H1 (cell line): ENCODE measurements at regions not wholly inside any gene's neighbourhood (a gene's known extent, or its start where the extent isn't known, plus 50 kb on each side); places are given as distances from the start of the nearest gene placed in this dataset.

Experiments used
- CTCF ChIA-PET: fragments of 300-600 bp; sonication (Branson Sonifier 250); formaldehyde crosslinking; loops from one replicate; lab custom pipeline; 2021; ENCODE audit not compliant: partially characterized antibody; lab: Charles Lee
- POLR2A ChIA-PET: fragments of 300-600 bp; sonication (Branson Sonifier 250); formaldehyde crosslinking; loops from one replicate; lab custom pipeline; 2021; ENCODE audit warnings: inconsistent platforms; ENCODE audit not compliant: partially characterized antibody; lab: Charles Lee
- DNase-seq, 2 experiments: peaks; one replicate each; pipeline versions ENCODE4 v3.0.0 to v3.0.0-alpha.2; 2010 to 2022; ENCODE audit warnings: low spot score in 2 of 2, low read depth in 1 of 2, mixed read lengths in 1 of 2
- FAIRE-seq: peaks from 2 replicates; lab custom pipeline; 2011; peaks lifted over from hg19 to GRCh38; lab: Jason Lieb, UNC
- H2AFZ ChIP-seq: 2 replicates; pipeline ENCODE4 v1.8.1; 2012; ENCODE audit warnings: low read length, inconsistent platforms
- H2AK5ac ChIP-seq: 2 replicates; pipeline ENCODE4 v1.6.1; 2013; ENCODE audit warnings: low read depth, low read length
- H2BK120ac ChIP-seq: replicated peaks from 2 replicates; pipeline ENCODE3; 2013; ENCODE audit warnings: low read depth, low read length, inconsistent platforms
- H2BK12ac ChIP-seq: 2 replicates; pipeline ENCODE4 v1.6.1; 2013; ENCODE audit warnings: low read depth, low read length
- H2BK15ac ChIP-seq: 2 replicates; pipeline ENCODE4 v1.6.1; 2013; ENCODE audit warnings: low read length
- H2BK20ac ChIP-seq: 2 replicates; pipeline ENCODE4 v1.6.1; 2013; ENCODE audit warnings: low read length
- H2BK5ac ChIP-seq: 2 replicates; pipeline ENCODE4 v1.6.1; 2013; ENCODE audit warnings: low read depth, low read length
- H3K14ac ChIP-seq: 2 replicates; pipeline ENCODE4 v1.6.1; 2013; ENCODE audit warnings: inconsistent platforms; ENCODE audit not compliant: insufficient read length
- H3K18ac ChIP-seq: 2 replicates; pipeline ENCODE4 v1.6.1; 2013; ENCODE audit warnings: low read length; ENCODE audit errors: extremely low read depth
- H3K23ac ChIP-seq: 2 replicates; pipeline ENCODE4 v1.6.1; 2013; ENCODE audit warnings: inconsistent platforms; ENCODE audit not compliant: insufficient read length
- H3K23me2 ChIP-seq: 2 replicates; pipeline ENCODE4 v1.6.1; 2013; ENCODE audit warnings: low read depth, low read length
- H3K27ac ChIP-seq: 2 replicates; pipeline ENCODE4 v1.6.1; 2011; ENCODE audit warnings: low read depth, low read length, inconsistent platforms
- H3K27me3 ChIP-seq, 4 experiments: replicated peaks in 1 of 4; 1 replicate in 1 of 4; 2 replicates in 3 of 4; pipeline versions ENCODE4 v1.6.1 to v1.8.1; 2011 to 2013; ENCODE audit warnings: low read length in 3 of 4, mild to moderate bottlenecking in 3 of 4, inconsistent platforms in 2 of 4, mixed read lengths in 2 of 4, moderate library complexity in 1 of 4; ENCODE audit not compliant: control insufficient read depth in 3 of 4, insufficient read depth in 3 of 4; ENCODE audit errors: extremely low read depth in 1 of 4
- H3K36me3 ChIP-seq, 4 experiments: 2 replicates each; pipeline versions ENCODE4 v1.6.1 to v1.8.1; 2011 to 2013; ENCODE audit warnings: mild to moderate bottlenecking in 4 of 4, low read length in 3 of 4, moderate library complexity in 2 of 4, control low read depth in 1 of 4, inconsistent platforms in 1 of 4; ENCODE audit not compliant: insufficient read depth in 4 of 4, control insufficient read depth in 2 of 4
- H3K4ac ChIP-seq: replicated peaks from 2 replicates; pipeline ENCODE3; 2013; ENCODE audit warnings: low read length, low read depth, mixed read lengths, inconsistent platforms; ENCODE audit not compliant: insufficient read length
- H3K4me1 ChIP-seq, 4 experiments: replicated peaks in 1 of 4; 1 replicate in 1 of 4; 2 replicates in 3 of 4; pipeline versions ENCODE4 v1.6.1 to v1.8.1; 2011 to 2013; ENCODE audit warnings: low read length in 3 of 4, inconsistent platforms in 2 of 4, mixed read lengths in 1 of 4; ENCODE audit not compliant: insufficient read depth in 4 of 4, control insufficient read depth in 3 of 4
- H3K4me2 ChIP-seq, 2 experiments: 2 replicates each; pipeline versions ENCODE4 v1.6.1 to v1.8.1; 2011 to 2013; ENCODE audit warnings: low read depth in 2 of 2, low read length in 2 of 2, control low read depth in 1 of 2, inconsistent platforms in 1 of 2, mild to moderate bottlenecking in 1 of 2; ENCODE audit not compliant: insufficient read depth in 1 of 2
- H3K4me3 ChIP-seq, 4 experiments: fragments of 200-600, 300-600 bp in 1 of 4; sonication (generic), shearing (Covaris generic), sonication (Bioruptor Twin) in 1 of 4; 2 replicates each; pipeline versions ENCODE4 v1.5.1 to v1.8.1; 2011 to 2016; ENCODE audit warnings: low read length in 4 of 4, low read depth in 3 of 4, control low read depth in 2 of 4, inconsistent platforms in 2 of 4, mild to moderate bottlenecking in 2 of 4, mixed read lengths in 1 of 4, moderate library complexity in 1 of 4; ENCODE audit not compliant: insufficient read depth in 2 of 4; ENCODE audit errors: extremely low read depth in 1 of 4
- H3K56ac ChIP-seq: replicated peaks from 2 replicates; pipeline ENCODE3; 2013; ENCODE audit warnings: low read depth, mild to moderate bottlenecking, mixed read lengths, low read length, inconsistent platforms; ENCODE audit not compliant: insufficient read length
- H3K79me1 ChIP-seq: 2 replicates; pipeline ENCODE4 v1.6.1; 2013; ENCODE audit warnings: low read depth, low read length, control low read depth
- H3K79me2 ChIP-seq, 2 experiments: 2 replicates each; pipeline versions ENCODE4 v1.6.1 to v1.8.1; 2012 to 2013; ENCODE audit warnings: low read length in 2 of 2, mild to moderate bottlenecking in 2 of 2, inconsistent platforms in 1 of 2; ENCODE audit not compliant: insufficient read depth in 2 of 2, control insufficient read depth in 1 of 2
- H3K9ac ChIP-seq, 4 experiments: replicated peaks in 1 of 4; 1 replicate in 1 of 4; 2 replicates in 3 of 4; pipeline versions ENCODE4 v1.6.1 to v1.8.1; 2011 to 2013; ENCODE audit warnings: low read depth in 3 of 4, low read length in 3 of 4, control low read depth in 2 of 4, mild to moderate bottlenecking in 2 of 4, moderate library complexity in 2 of 4, inconsistent platforms in 1 of 4; ENCODE audit errors: extremely low read depth in 1 of 4
- H3K9me3 ChIP-seq, 2 experiments: 2 replicates each; pipeline versions ENCODE4 v1.6.1 to v1.8.1; 2012 to 2013; ENCODE audit warnings: mild to moderate bottlenecking in 2 of 2, moderate library complexity in 2 of 2, control low read depth in 1 of 2, inconsistent platforms in 1 of 2, low read depth in 1 of 2, low read length in 1 of 2, mixed read lengths in 1 of 2; ENCODE audit not compliant: insufficient read depth in 2 of 2
- H4K20me1 ChIP-seq, 2 experiments: replicated peaks in 1 of 2; 2 replicates each; pipeline versions ENCODE3 to v1.8.1; 2011 to 2013; ENCODE audit warnings: inconsistent platforms in 2 of 2, low read length in 2 of 2, mild to moderate bottlenecking in 1 of 2; ENCODE audit not compliant: insufficient read depth in 2 of 2, control insufficient read depth in 1 of 2
- H4K5ac ChIP-seq: 2 replicates; pipeline ENCODE4 v1.6.1; 2013; ENCODE audit warnings: low read length, low read depth, mixed read lengths, inconsistent platforms; ENCODE audit not compliant: insufficient read length
- H4K8ac ChIP-seq: 2 replicates; pipeline ENCODE4 v1.8.0; 2013; ENCODE audit warnings: mild to moderate bottlenecking, moderate library complexity, low read length, inconsistent platforms; ENCODE audit not compliant: insufficient read depth; ENCODE audit errors: extremely low read depth
- H4K91ac ChIP-seq: replicated peaks from 2 replicates; pipeline ENCODE3; 2013; ENCODE audit warnings: low read length, mixed read lengths, inconsistent platforms; ENCODE audit not compliant: insufficient read length
- ASH2L ChIP-seq: fragments of 200-600, 300-600 bp; sonication (generic); IDR thresholded peaks from one replicate; pipeline ENCODE4 v1.7.1; 2017; ENCODE audit warnings: low read length
- E2F6 ChIP-seq: IDR thresholded peaks from 2 replicates; pipeline ENCODE4 v1.6.1; 2012; ENCODE audit warnings: inconsistent platforms
- EGR1 ChIP-seq: IDR thresholded peaks from 2 replicates; pipeline ENCODE4 v1.6.1; 2011; ENCODE audit warnings: low read depth, low read length, borderline replicate concordance
- EP300 ChIP-seq, 2 experiments: IDR thresholded peaks; 1 replicate in 1 of 2; 2 replicates in 1 of 2; pipeline ENCODE4 v1.6.1; 2011 to 2012; ENCODE audit warnings: low read depth in 2 of 2, low read length in 2 of 2, mild to moderate bottlenecking in 2 of 2, borderline replicate concordance in 1 of 2, inconsistent platforms in 1 of 2, moderate library complexity in 1 of 2
- EZH2 ChIP-seq: fragments of 200-600 bp; sonication (generic); IDR thresholded peaks from 2 replicates; pipeline ENCODE4 v1.7.1; 2012; ENCODE audit warnings: low read depth, mild to moderate bottlenecking, moderate library complexity, low read length, inconsistent platforms; ENCODE audit not compliant: severe bottlenecking
- FOSL1 ChIP-seq: IDR thresholded peaks from 2 replicates; pipeline ENCODE4 v1.6.1; 2011; ENCODE audit warnings: mild to moderate bottlenecking, low read depth, low read length, moderate library complexity; ENCODE audit not compliant: insufficient read depth
- POLR2AphosphoS5 ChIP-seq: IDR thresholded peaks from 2 replicates; pipeline ENCODE4 v1.6.1; 2011; ENCODE audit warnings: low read depth, low read length
- RBBP5 ChIP-seq: IDR thresholded peaks from 2 replicates; pipeline ENCODE4 v1.7.1; 2012; ENCODE audit warnings: low read depth, mild to moderate bottlenecking, inconsistent platforms, low read length, moderate library complexity, borderline replicate concordance
- RXRA ChIP-seq: IDR thresholded peaks from 2 replicates; pipeline ENCODE4 v1.6.1; 2011; ENCODE audit warnings: low read depth, mild to moderate bottlenecking, low read length, moderate library complexity; ENCODE audit not compliant: insufficient read depth
- SIN3A ChIP-seq, 2 experiments: IDR thresholded peaks in 1 of 2; conservative IDR thresholded peaks in 1 of 2; 2 replicates each; pipeline ENCODE4 v1.6.1; 2011 to 2012; ENCODE audit warnings: low read length in 2 of 2, improper control_type of control experiment in 1 of 2, low read depth in 1 of 2, mild to moderate bottlenecking in 1 of 2
- TF ChIP-seq, protein P1 (sequence below): IDR thresholded peaks from 2 replicates; pipeline ENCODE4 v1.6.1; 2011; ENCODE audit warnings: low read length, improper control_type of control experiment

DNA sequence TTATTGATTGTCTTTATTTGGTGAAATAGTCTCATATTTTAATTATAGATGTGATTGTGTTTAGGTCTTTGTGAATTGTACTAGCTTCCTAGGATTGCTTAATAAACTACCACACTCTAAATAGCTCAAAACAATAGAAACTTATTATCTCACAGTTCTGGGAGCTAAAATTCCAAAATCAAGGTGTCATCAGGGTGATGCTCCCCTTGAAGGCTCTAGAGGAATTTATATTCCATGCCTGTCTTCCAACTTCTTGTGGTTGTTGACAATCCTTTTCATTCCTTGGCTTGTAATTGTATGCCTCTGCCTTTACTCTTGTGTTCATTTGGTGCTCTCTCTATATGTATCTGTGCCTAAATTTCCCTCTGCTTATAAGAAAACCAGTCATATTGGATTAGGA, 155.3 kb upstream of the AKR1E2 start:
- Histone ChIP-seq H2AFZ (no peak overlapping the region), H3K23ac (no peak overlapping the region), H3K36me3 (no peaks in the 10 kb centered on the region; a peak in 1 of 8 replicates), H3K79me1 (no peaks in the 10 kb centered on the region), H2BK12ac (no peak overlapping the region), H3K9me3 (no peaks in the 10 kb centered on the region), H3K79me2 (no peaks in the 10 kb centered on the region), H3K4me1 (no peaks in the 10 kb centered on the region), H2BK20ac (no peak overlapping the region), H4K91ac (no peak overlapping the region), H3K23me2 (no peaks in the 10 kb centered on the region), H4K5ac (no peak overlapping the region), H2BK5ac (no peak overlapping the region), H3K9ac (no peak overlapping the region), H3K56ac (no peak overlapping the region), H4K8ac (no peak overlapping the region), H3K27me3 (no peaks in the 10 kb centered on the region), H3K4me3 (no peak overlapping the region), H4K20me1 (no peaks in the 10 kb centered on the region), H3K4ac (no peak overlapping the region), H2BK15ac (no peak overlapping the region), H2AK5ac (no peak overlapping the region), H3K14ac (no peak overlapping the region), H3K18ac (no peak overlapping the region), H3K27ac (no peak overlapping the region), H3K4me2 (no peak overlapping the region), H2BK120ac (no peak overlapping the region)
- FAIRE-seq: no peak
- no peak for DNase-seq
- CTCF ChIA-PET: interaction anchor here (0.8 to 1.2 kb wide), 4 partner anchors 13 to 279 kb away, joined by 3 read pairs; no protein-coding TSS in a partner anchor
- POLR2A ChIA-PET: no interaction called here
- TF ChIP-seq POLR2AphosphoS5 (no peak), FOSL1 (no peak), ASH2L (no peak), SIN3A (conservative IDR thresholded peaks at IDR 0.05 in 1 of 2, IDR thresholded peaks at IDR 0.05 in 1 of 2; ENCODE audit: low read depth in 1 of 2, low read length in 2 of 2) (no peak), RXRA (no peak), EP300 (IDR thresholded peaks at IDR 0.05; ENCODE audit: borderline replicate concordance in 1 of 2, low read depth in 2 of 2, low read length in 2 of 2) (no peak), RBBP5 (no peak), EGR1 (no peak), E2F6 (no peak), EZH2 (no peak)
- TF ChIP-seq, protein P1, sequence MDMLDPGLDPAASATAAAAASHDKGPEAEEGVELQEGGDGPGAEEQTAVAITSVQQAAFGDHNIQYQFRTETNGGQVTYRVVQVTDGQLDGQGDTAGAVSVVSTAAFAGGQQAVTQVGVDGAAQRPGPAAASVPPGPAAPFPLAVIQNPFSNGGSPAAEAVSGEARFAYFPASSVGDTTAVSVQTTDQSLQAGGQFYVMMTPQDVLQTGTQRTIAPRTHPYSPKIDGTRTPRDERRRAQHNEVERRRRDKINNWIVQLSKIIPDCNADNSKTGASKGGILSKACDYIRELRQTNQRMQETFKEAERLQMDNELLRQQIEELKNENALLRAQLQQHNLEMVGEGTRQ: no peak
